LNCAP (cell line): ENCODE measurements at regions not wholly inside any gene's neighbourhood (a gene's known extent, or its start where the extent isn't known, plus 50 kb on each side); places are given as distances from the start of the nearest gene placed in this dataset.

Source experiments
- CTCF ChIP-seq: fragments of 450-650 bp; IDR thresholded peaks from 2 replicates; pipeline ENCODE4 v1.5.1; 2017; ENCODE audit warnings: mild to moderate bottlenecking

GRCh38 chr4:183840311-183840710 is 64.8 kb upstream of the STOX2 start:
- TF ChIP-seq CTCF, result peak; percentile 73

- TF ChIP-seq CTCF, result no peak
Observed at GRCh38 chr4:183841001-183841400, 64.1 kb upstream of the STOX2 start.

GRCh38 chr4:183842129-183842528 is 63.0 kb upstream of the STOX2 start:
- no peak for TF ChIP-seq CTCF

- no peak for TF ChIP-seq CTCF
Observed at GRCh38 chr4:183843248-183843671, 61.8 kb upstream of the STOX2 start.

GRCh38 chr4:183846951-183847350 is 58.2 kb upstream of the STOX2 start:
- TF ChIP-seq CTCF, result no peak

GRCh38 chr4:183848805-183849204 is 56.3 kb upstream of the STOX2 start:
- no peak for TF ChIP-seq CTCF

- TF ChIP-seq CTCF, result no peak
Observed at GRCh38 chr4:183852910-183853547, 52.1 kb upstream of the STOX2 start.

- TF ChIP-seq CTCF, result no peak
Observed at GRCh38 chr4:183853548-183853940, 51.6 kb upstream of the STOX2 start.
